ENCODE measurements at regions not wholly inside any gene's neighbourhood (a gene's known extent, or its start where the extent isn't known, plus 50 kb on each side); places are given as distances from the start of the nearest gene placed in this dataset.

DNA sequence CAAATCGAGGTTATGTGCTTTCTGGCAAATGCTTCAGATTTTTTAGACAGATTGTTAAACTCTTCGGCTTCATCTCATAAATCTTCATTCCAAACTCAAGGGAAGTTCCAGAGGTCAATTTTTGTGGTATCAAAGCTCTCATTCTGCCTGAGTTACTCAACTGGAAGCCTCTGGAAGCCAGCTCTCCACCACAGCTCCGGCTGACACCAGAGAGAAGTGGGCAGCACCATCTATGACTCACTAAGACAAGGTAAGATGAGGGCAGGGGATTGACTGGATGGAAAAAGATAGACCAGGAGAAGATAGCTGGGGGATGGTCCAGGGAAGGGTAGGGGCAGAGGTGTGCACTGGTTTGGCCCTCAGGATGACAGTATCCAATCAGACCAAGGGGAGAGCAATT lies 137.3 kb upstream of the HNRNPA3 start:
- TF ChIP-seq CTCF (conservative IDR thresholded peaks at IDR 0.05; ENCODE audit: low read length) (no peak), EZH2phosphoT487 (IDR thresholded peaks at IDR 0.05; ENCODE audit: borderline replicate concordance, low read depth, low read length) (no peak)
